Keratinocyte (primary cell): ENCODE measurements at regions not wholly inside any gene's neighbourhood (a gene's known extent, or its start where the extent isn't known, plus 50 kb on each side); places are given as distances from the start of the nearest gene placed in this dataset.

Source experiments
- CTCF ChIP-seq, 3 experiments: IDR thresholded peaks in 1 of 3; conservative IDR thresholded peaks in 1 of 3; optimal IDR thresholded peaks in 1 of 3; 2 replicates in 2 of 3; 3 replicates in 1 of 3; pipeline versions ENCODE3 to v1.5.1; 2011; ENCODE audit warnings: low read length in 3 of 3, mild to moderate bottlenecking in 3 of 3, moderate library complexity in 2 of 3, control low read depth in 1 of 3, inconsistent platforms in 1 of 3; ENCODE audit not compliant: insufficient read depth in 2 of 3; ENCODE audit errors: extremely low read depth in 1 of 3
- EZH2 ChIP-seq: IDR thresholded peaks from one replicate; pipeline ENCODE4 v1.6.1; 2012; ENCODE audit warnings: inconsistent platforms, mild to moderate bottlenecking, low read length, moderate library complexity

DNA sequence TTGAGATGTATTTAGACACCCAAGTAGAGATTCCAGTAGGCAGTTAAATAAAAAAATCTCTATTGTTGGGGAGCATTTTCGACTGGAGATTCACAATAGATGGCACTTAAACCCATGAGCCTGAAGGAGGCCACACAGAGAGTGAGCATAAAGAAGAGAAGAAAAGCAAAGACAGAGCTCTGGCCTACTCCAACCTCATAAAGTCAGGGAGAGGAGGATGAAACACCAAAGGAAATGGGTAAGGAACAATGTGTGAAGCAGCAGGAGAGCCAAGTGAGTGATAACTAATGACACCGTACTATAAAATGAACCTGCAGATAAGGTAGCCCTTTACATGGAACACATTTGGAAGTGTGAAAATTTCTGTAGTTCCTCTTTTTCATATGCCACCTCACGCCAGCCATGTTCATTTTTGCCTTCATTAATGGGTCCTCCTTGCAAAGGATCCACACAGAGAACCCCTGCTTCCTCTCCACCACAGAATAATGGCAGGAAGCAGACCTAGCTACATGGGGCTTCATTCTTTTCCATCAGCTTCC is 150.0 kb upstream of the SYT10 start:
- TF ChIP-seq CTCF (optimal IDR thresholded peaks at IDR 0.05 in 1 of 3, IDR thresholded peaks at IDR 0.05 in 1 of 3, conservative IDR thresholded peaks at IDR 0.05 in 1 of 3; ENCODE audit: extremely low read depth in 1 of 3, insufficient read depth in 2 of 3, low read length in 3 of 3), result no peak
- no peak for TF ChIP-seq EZH2
